Body of pancreas (tissue), 4 donors: ENCODE measurements at regions not wholly inside any gene's neighbourhood (a gene's known extent, or its start where the extent isn't known, plus 50 kb on each side); places are given as distances from the start of the nearest gene placed in this dataset.

Experiments used
- CTCF ChIP-seq, 7 experiments: fragments of 450-650 bp in 4 of 7; fragments of 200-600 bp in 3 of 7; sonication (generic) in 3 of 7; IDR thresholded peaks; one replicate each; pipeline ENCODE4 v1.5.1; 2016 to 2019; ENCODE audit warnings: antibody characterized with exemption in 7 of 7
- POLR2A ChIP-seq, 3 donors: fragments of 450-650 bp; IDR thresholded peaks; one replicate each; pipeline ENCODE4 v1.6.1; 2016; ENCODE audit warnings: antibody characterized with exemption in 3 of 3, mild to moderate bottlenecking in 2 of 3

DNA sequence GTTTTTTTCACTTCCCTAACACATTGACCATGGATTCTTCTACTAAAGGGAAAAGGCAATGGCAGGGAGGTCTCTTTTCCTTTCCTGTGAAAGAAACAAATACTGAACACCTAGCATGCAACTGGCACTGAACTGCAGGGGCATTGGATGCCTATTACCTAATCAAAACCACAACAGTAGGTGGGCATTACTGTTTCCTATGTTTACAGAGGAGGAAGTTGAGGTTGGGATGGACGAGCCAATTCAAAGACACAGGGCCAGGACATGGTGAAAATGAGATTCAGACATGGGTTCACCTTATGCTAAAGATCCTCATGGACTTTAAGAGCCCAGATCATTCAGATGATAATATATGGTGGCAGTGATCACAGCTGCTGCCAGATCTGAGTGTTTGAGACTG, 407.0 kb downstream of the MIAT start:
- TF ChIP-seq CTCF (IDR thresholded peaks at IDR 0.05) (no peak), POLR2A (IDR thresholded peaks at IDR 0.05) (no peak)
